Loucy (cell line): ENCODE measurements at regions not wholly inside any gene's neighbourhood (a gene's known extent, or its start where the extent isn't known, plus 50 kb on each side); places are given as distances from the start of the nearest gene placed in this dataset.

Experiments used
- H2AFZ ChIP-seq: fragments of 200-600 bp; sonication (generic); 2 replicates; pipeline ENCODE4 v1.6.0; 2016; ENCODE audit warnings: antibody characterized with exemption, mild to moderate bottlenecking, low read length, moderate library complexity
- H3F3A ChIP-seq: fragments of 200-600 bp; 2 replicates; pipeline ENCODE4 v1.6.0; 2016; ENCODE audit warnings: antibody characterized with exemption, low read depth, mild to moderate bottlenecking
- H3K27me3 ChIP-seq: fragments of 200-600 bp; sonication (generic); 2 replicates; pipeline ENCODE4 v1.6.1; 2014; ENCODE audit warnings: low read length, mild to moderate bottlenecking; ENCODE audit not compliant: insufficient read depth, poor library complexity, severe bottlenecking
- H3K36me3 ChIP-seq: fragments of 200-600 bp; sonication (generic); 2 replicates; pipeline ENCODE4 v1.6.1; 2016; ENCODE audit warnings: low read length; ENCODE audit not compliant: insufficient read depth
- H3K4me1 ChIP-seq: fragments of 200-600 bp; sonication (generic); 2 replicates; pipeline ENCODE4 v1.5.1; 2014; ENCODE audit warnings: low read length, mild to moderate bottlenecking; ENCODE audit not compliant: insufficient read depth, poor library complexity, severe bottlenecking
- H3K4me2 ChIP-seq: fragments of 200-600 bp; sonication (generic); 2 replicates; pipeline ENCODE4 v1.6.0; 2014; ENCODE audit warnings: antibody characterized with exemption, low read length, low read depth, mild to moderate bottlenecking; ENCODE audit not compliant: poor library complexity, severe bottlenecking
- H3K4me3 ChIP-seq: fragments of 200-600 bp; sonication (generic); 2 replicates; pipeline ENCODE4 v1.5.1; 2014; ENCODE audit warnings: low read length, mild to moderate bottlenecking, mixed read lengths; ENCODE audit not compliant: poor library complexity, severe bottlenecking
- H3K79me2 ChIP-seq: fragments of 200-600 bp; sonication (generic); 2 replicates; pipeline ENCODE4 v1.6.1; 2014; ENCODE audit warnings: low read length; ENCODE audit not compliant: insufficient read depth
- H3K9ac ChIP-seq: fragments of 200-600 bp; sonication (generic); 2 replicates; pipeline ENCODE4 v1.6.0; 2014; ENCODE audit warnings: mild to moderate bottlenecking, low read depth, low read length, moderate library complexity; ENCODE audit not compliant: poor library complexity, severe bottlenecking
- H3K9me2 ChIP-seq: fragments of 200-600 bp; sonication (generic); replicated peaks from 2 replicates; pipeline ENCODE4 v1.6.1; 2016; ENCODE audit warnings: low read depth, low read length, mixed read lengths
- H3K9me3 ChIP-seq: fragments of 200-600 bp; sonication (generic); 2 replicates; pipeline ENCODE4 v1.6.1; 2014; ENCODE audit warnings: mild to moderate bottlenecking, antibody characterized with exemption, low read length, low read depth; ENCODE audit not compliant: insufficient read depth
- H4K20me1 ChIP-seq: fragments of 200-600 bp; sonication (generic); 2 replicates; pipeline ENCODE4 v1.6.0; 2014; ENCODE audit warnings: antibody characterized with exemption, low read length, mild to moderate bottlenecking; ENCODE audit not compliant: insufficient read depth, poor library complexity, severe bottlenecking
- CTCF ChIP-seq: fragments of 200-600 bp; sonication (generic); conservative IDR thresholded peaks from 2 replicates; pipeline ENCODE4 v1.5.1; 2014; ENCODE audit warnings: mild to moderate bottlenecking, antibody characterized with exemption, low read length
- EZH2phosphoT487 ChIP-seq: fragments of 200-600 bp; IDR thresholded peaks from 2 replicates; pipeline ENCODE4 v1.6.1; 2018; ENCODE audit warnings: antibody characterized with exemption, mild to moderate bottlenecking, moderate library complexity, borderline replicate concordance

DNA sequence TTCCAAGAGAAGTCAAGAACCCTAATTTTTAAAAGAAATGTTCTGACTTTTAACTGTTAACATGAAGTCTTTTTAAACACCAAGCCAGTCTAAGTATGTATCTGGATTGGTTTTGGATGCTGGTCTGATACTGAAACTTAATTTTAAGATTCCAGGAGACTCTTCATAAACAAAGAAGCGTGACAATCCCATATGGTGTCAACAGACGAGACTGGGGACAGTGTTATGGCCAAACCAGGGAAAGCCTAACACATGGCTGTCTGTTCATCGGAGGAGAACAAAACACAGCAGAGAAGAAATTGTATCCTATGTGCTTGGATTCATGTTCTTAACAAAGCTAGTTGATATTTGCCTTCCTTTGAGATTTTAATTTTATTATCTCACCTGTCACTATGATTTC lies 80.5 kb upstream of the UPP2 start:
- TF ChIP-seq EZH2phosphoT487 = no peak
- no peak for TF ChIP-seq CTCF
- H3K9me2 ChIP-seq = no peaks in the 10 kb centered on the region
- H3K4me1 ChIP-seq = no peaks in the 10 kb centered on the region
- no peaks in the 10 kb centered on the region for H3K79me2 ChIP-seq
- no peaks in the 10 kb centered on the region for H3K9me3 ChIP-seq
- no peak overlapping the region for H3K4me2 ChIP-seq
- H3F3A ChIP-seq = no peaks in the 10 kb centered on the region
- H3K36me3 ChIP-seq = no peaks in the 10 kb centered on the region
- H2AFZ ChIP-seq = no peak overlapping the region
- H3K27me3 ChIP-seq = no peaks in the 10 kb centered on the region
- no peak overlapping the region for H3K9ac ChIP-seq
- H3K4me3 ChIP-seq = no peak overlapping the region
- no peaks in the 10 kb centered on the region for H4K20me1 ChIP-seq

GRCh38 chr2:158015428-158016076 lies 86.1 kb upstream of the UPP2 start:
- no peaks in the 10 kb centered on the region for H3K79me2 ChIP-seq
- H3F3A ChIP-seq = no peaks in the 10 kb centered on the region
- H3K4me1 ChIP-seq = no peaks in the 10 kb centered on the region
- no peaks in the 10 kb centered on the region for H3K9me2 ChIP-seq
- H3K27me3 ChIP-seq = no peaks in the 10 kb centered on the region
- H2AFZ ChIP-seq = no peak overlapping the region
- H3K36me3 ChIP-seq = no peaks in the 10 kb centered on the region
- TF ChIP-seq CTCF (no peak), EZH2phosphoT487 (no peak)
- H3K9ac ChIP-seq = no peak overlapping the region
- no peaks in the 10 kb centered on the region for H4K20me1 ChIP-seq
- H3K4me2 ChIP-seq = no peak overlapping the region
- no peak overlapping the region for H3K4me3 ChIP-seq
- H3K9me3 ChIP-seq = no peaks in the 10 kb centered on the region

DNA sequence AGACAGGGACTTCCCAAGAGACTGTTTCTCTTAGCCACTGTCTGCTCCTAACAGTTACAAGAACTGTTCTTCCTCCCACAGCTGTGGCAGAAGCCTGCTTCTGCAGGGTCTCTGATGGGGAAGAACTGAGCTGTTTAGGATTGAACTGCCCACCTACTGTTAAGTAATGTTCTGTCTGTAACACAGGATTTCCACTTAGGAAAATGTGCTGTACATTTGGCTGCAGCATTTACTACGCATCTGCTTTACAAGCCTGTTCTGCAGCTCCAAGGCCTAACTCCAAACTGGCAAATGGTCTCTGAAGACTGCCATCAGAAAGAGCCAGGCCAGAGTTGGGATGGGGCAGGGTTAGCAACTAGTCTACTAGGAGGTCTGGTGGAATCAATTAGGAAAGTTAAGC lies 87.8 kb upstream of the UPP2 start:
- TF ChIP-seq CTCF (no peak), EZH2phosphoT487 (no peak)

More for the DNA sequence above, 87.8 kb upstream of the UPP2 start:
- H3K4me2 ChIP-seq = no peak overlapping the region
- no peak overlapping the region for H3K9ac ChIP-seq
- H3K27me3 ChIP-seq = no peaks in the 10 kb centered on the region
- H3F3A ChIP-seq = no peaks in the 10 kb centered on the region
- no peaks in the 10 kb centered on the region for H3K4me1 ChIP-seq
- no peaks in the 10 kb centered on the region for H3K9me2 ChIP-seq
- no peaks in the 10 kb centered on the region for H3K9me3 ChIP-seq
- no peaks in the 10 kb centered on the region for H3K36me3 ChIP-seq
- H2AFZ ChIP-seq = no peak overlapping the region; the same call in 1 of the 2 replicates
- no peak overlapping the region for H3K4me3 ChIP-seq
- H4K20me1 ChIP-seq = no peaks in the 10 kb centered on the region
- H3K79me2 ChIP-seq = no peaks in the 10 kb centered on the region
